PC-3 (cell line): ENCODE measurements at regions not wholly inside any gene's neighbourhood (a gene's known extent, or its start where the extent isn't known, plus 50 kb on each side); places are given as distances from the start of the nearest gene placed in this dataset.

Source experiments
- ATAC-seq: fragments of 200-7000 bp; cut with Tn5 transposase; 2 replicates; pipeline ENCODE4 v1.9.1; 2020; ENCODE audit warnings: mild to moderate bottlenecking, moderate library complexity
- BruUV-seq: library from RNA; stranded (reverse); fragments of 400-500 nt; replicated peaks from 2 replicates; lab custom pipeline; 2021; lab: Mats Ljungman, UMichigan
- CTCF ChIA-PET: fragments of 300-600 bp; sonication (Branson Sonifier 250); formaldehyde crosslinking; loops from one replicate; lab custom pipeline; 2022; ENCODE audit warnings: antibody characterized with exemption; lab: Charles Lee
- POLR2A ChIA-PET: fragments of 300-600 bp; sonication (Branson Sonifier 250); formaldehyde crosslinking; loops from one replicate; lab custom pipeline; 2022; ENCODE audit warnings: antibody characterized with exemption; ENCODE audit not compliant: unreplicated experiment; lab: Charles Lee
- DNase-seq: peaks from one replicate; pipeline ENCODE4 v3.0.0-alpha.2; 2015
- H2AFZ ChIP-seq: fragments of 300-600 bp; sonication (generic); 2 replicates; pipeline ENCODE4 v1.6.0; 2016; ENCODE audit warnings: antibody characterized with exemption, low read length
- H3F3A ChIP-seq: fragments of 300-600 bp; sonication (generic); one replicate; pipeline ENCODE4 v1.6.0; 2017; ENCODE audit warnings: antibody characterized with exemption, low read length, control low read depth, mild to moderate bottlenecking; ENCODE audit not compliant: unreplicated experiment
- H3K27ac ChIP-seq: fragments of 300-600 bp; sonication (generic); 2 replicates; pipeline ENCODE4 v1.5.1; 2016; ENCODE audit warnings: mild to moderate bottlenecking, low read length
- H3K27me3 ChIP-seq: fragments of 300-600 bp; sonication (generic); 2 replicates; pipeline ENCODE4 v1.6.1; 2016; ENCODE audit warnings: low read length, mixed read lengths
- H3K36me3 ChIP-seq: fragments of 300-600 bp; sonication (generic); 2 replicates; pipeline ENCODE4 v1.6.1; 2016; ENCODE audit warnings: low read depth, mixed run types, low read length, mixed read lengths
- H3K4me1 ChIP-seq: fragments of 300-600 bp; sonication (generic); 2 replicates; pipeline ENCODE4 v1.5.1; 2016; ENCODE audit warnings: low read length; ENCODE audit not compliant: insufficient read depth
- H3K4me2 ChIP-seq: fragments of 300-600 bp; sonication (generic); 2 replicates; pipeline ENCODE4 v1.6.0; 2016; ENCODE audit warnings: low read length
- H3K4me3 ChIP-seq: fragments of 300-600 bp; sonication (generic); 2 replicates; pipeline ENCODE4 v1.5.1; 2016; ENCODE audit warnings: mild to moderate bottlenecking, low read length, mixed read lengths
- H3K79me2 ChIP-seq: fragments of 300-600 bp; sonication (generic); 2 replicates; pipeline ENCODE4 v1.6.1; 2017; ENCODE audit warnings: low read length, mixed read lengths
- H3K9ac ChIP-seq: fragments of 300-600 bp; sonication (generic); 2 replicates; pipeline ENCODE4 v1.6.0; 2016; ENCODE audit warnings: mild to moderate bottlenecking, low read length
- H3K9me2 ChIP-seq: fragments of 300-600 bp; sonication (generic); replicated peaks from 2 replicates; pipeline ENCODE4 v1.6.1; 2016; ENCODE audit warnings: mixed run types, low read length, mixed read lengths
- H3K9me3 ChIP-seq: fragments of 300-600 bp; sonication (generic); 2 replicates; pipeline ENCODE4 v1.6.1; 2016; ENCODE audit warnings: low read length, mixed read lengths
- H4K20me1 ChIP-seq: fragments of 300-600 bp; sonication (generic); 2 replicates; pipeline ENCODE4 v1.6.1; 2016; ENCODE audit warnings: low read length, mixed read lengths
- CTCF ChIP-seq: fragments of 300-600 bp; sonication (generic); conservative IDR thresholded peaks from 2 replicates; pipeline ENCODE4 v1.5.1; 2017; ENCODE audit warnings: antibody characterized with exemption, low read depth, mild to moderate bottlenecking, low read length
- EZH2 ChIP-seq: fragments of 300-600 bp; sonication (generic); IDR thresholded peaks from one replicate; pipeline ENCODE4 v1.6.1; 2017; ENCODE audit warnings: antibody characterized with exemption, mild to moderate bottlenecking, low read length; ENCODE audit not compliant: unreplicated experiment
- EZH2phosphoT487 ChIP-seq: fragments of 300-600 bp; sonication (generic); IDR thresholded peaks from 2 replicates; pipeline ENCODE4 v1.6.1; 2018; ENCODE audit warnings: mild to moderate bottlenecking, antibody characterized with exemption, low read length, borderline replicate concordance
- intact Hi-C: fragments of 100-400 bp; cut with micrococcal nuclease; formaldehyde crosslinking; loops from 2 replicates; pipeline ENCODE4 v1.9.0; 2023

GRCh38 chr5:98108497-98108896, 665.0 kb upstream of the RGMB start:
- intact Hi-C loops, result loop anchor here (2.0 to 10.0 kb wide), 7 partner anchors 86 to 1346 kb away; partner anchors contain the start of gene RGMB
- peak; percentile 97 for DNase-seq
- ATAC-seq, result peak; percentile 71
- peak overlapping the region; percentile 97 for H3K27ac ChIP-seq
- no peaks in the 10 kb centered on the region for H3K27me3 ChIP-seq
- peak overlapping the region; percentile 87 for H3K9ac ChIP-seq
- H3F3A ChIP-seq, result peaks cover 18% of the 10 kb centered on the region
- H3K4me3 ChIP-seq, result peak overlapping the region; percentile 21; the same call in 1 of the 2 replicates
- H3K79me2 ChIP-seq, result no peaks in the 10 kb centered on the region
- no peak overlapping the region for H2AFZ ChIP-seq
- ChIA-PET CTCF (interaction anchor here (0.5 to 0.6 kb wide), 2 partner anchors 10 to 1233 kb away, joined by 3 read pairs; no protein-coding TSS in a partner anchor), POLR2A (interaction anchor here (0.7 to 1.1 kb wide), 2 partner anchors 13 to 25 kb away, joined by 3 to 6 read pairs; no protein-coding TSS in a partner anchor)
- TF ChIP-seq CTCF (no peak), EZH2phosphoT487 (no peak), EZH2 (no peak)
- no TSS peak for BruUV-seq
- H3K9me3 ChIP-seq, result no peaks in the 10 kb centered on the region
- no peaks in the 10 kb centered on the region for H3K36me3 ChIP-seq
- no peaks in the 10 kb centered on the region for H3K9me2 ChIP-seq
- peaks cover 49% of the 10 kb centered on the region for H3K4me1 ChIP-seq
- no peaks in the 10 kb centered on the region for H4K20me1 ChIP-seq
- peak overlapping the region; percentile 65 for H3K4me2 ChIP-seq

GRCh38 chr5:98109561-98110006, 663.9 kb upstream of the RGMB start:
- Histone ChIP-seq H3K9me3 (no peaks in the 10 kb centered on the region), H3F3A (peaks cover 18% of the 10 kb centered on the region), H2AFZ (no peak overlapping the region), H3K9ac (peak overlapping the region; percentile 87), H3K9me2 (no peaks in the 10 kb centered on the region), H3K4me3 (peak overlapping the region; percentile 21; the same call in 1 of the 2 replicates), H3K27ac (peak overlapping the region; percentile 97), H4K20me1 (no peaks in the 10 kb centered on the region), H3K79me2 (no peaks in the 10 kb centered on the region), H3K4me1 (peaks cover 49% of the 10 kb centered on the region), H3K27me3 (no peaks in the 10 kb centered on the region), H3K36me3 (no peaks in the 10 kb centered on the region), H3K4me2 (peak overlapping the region; percentile 65)
- TF ChIP-seq EZH2 (no peak), CTCF (no peak), EZH2phosphoT487 (no peak)
- DNase-seq (peak; percentile 93), ATAC-seq (peak; percentile 69)
- ChIA-PET POLR2A (interaction anchor here (0.6 kb wide), 2 partner anchors 39 to 149 kb away, joined by 3 to 4 read pairs; no protein-coding TSS in a partner anchor), CTCF (interaction anchor here (0.6 kb wide), 1 partner anchor 280 kb away, joined by 6 read pairs; no protein-coding TSS in a partner anchor)
- intact Hi-C loops, result loop anchor here (1.0 to 10.0 kb wide), 8 partner anchors 85 to 1347 kb away; partner anchors contain the start of gene RGMB
- no TSS peak for BruUV-seq

- H3F3A ChIP-seq, result peaks cover 18% of the 10 kb centered on the region
- no peaks in the 10 kb centered on the region for H3K36me3 ChIP-seq
- H4K20me1 ChIP-seq, result no peaks in the 10 kb centered on the region
- H3K27ac ChIP-seq, result peak overlapping the region; percentile 97
- H2AFZ ChIP-seq, result no peak overlapping the region
- H3K9me2 ChIP-seq, result no peaks in the 10 kb centered on the region
- H3K27me3 ChIP-seq, result no peaks in the 10 kb centered on the region
- CTCF ChIA-PET, result interaction anchor here (0.6 kb wide), 1 partner anchor 280 kb away, joined by 6 read pairs; no protein-coding TSS in a partner anchor
- TF ChIP-seq CTCF (no peak), EZH2phosphoT487 (no peak), EZH2 (no peak)
- POLR2A ChIA-PET, result no interaction called here
- BruUV-seq, result no TSS peak
- intact Hi-C loops, result no loop called here
- peak; percentile 66 for DNase-seq
- no peaks in the 10 kb centered on the region for H3K79me2 ChIP-seq
- ATAC-seq, result no peak
- peak overlapping the region; percentile 18; the same call in 1 of the 2 replicates for H3K4me3 ChIP-seq
- peak overlapping the region; percentile 87 for H3K9ac ChIP-seq
- peaks cover 44% of the 10 kb centered on the region for H3K4me1 ChIP-seq
- H3K9me3 ChIP-seq, result no peaks in the 10 kb centered on the region
- H3K4me2 ChIP-seq, result peak overlapping the region; percentile 65
Observed at GRCh38 chr5:98110282-98110691, 663.2 kb upstream of the RGMB start.
